ENCODE measurements at regions not wholly inside any gene's neighbourhood (a gene's known extent, or its start where the extent isn't known, plus 50 kb on each side); places are given as distances from the start of the nearest gene placed in this dataset.

DNA sequence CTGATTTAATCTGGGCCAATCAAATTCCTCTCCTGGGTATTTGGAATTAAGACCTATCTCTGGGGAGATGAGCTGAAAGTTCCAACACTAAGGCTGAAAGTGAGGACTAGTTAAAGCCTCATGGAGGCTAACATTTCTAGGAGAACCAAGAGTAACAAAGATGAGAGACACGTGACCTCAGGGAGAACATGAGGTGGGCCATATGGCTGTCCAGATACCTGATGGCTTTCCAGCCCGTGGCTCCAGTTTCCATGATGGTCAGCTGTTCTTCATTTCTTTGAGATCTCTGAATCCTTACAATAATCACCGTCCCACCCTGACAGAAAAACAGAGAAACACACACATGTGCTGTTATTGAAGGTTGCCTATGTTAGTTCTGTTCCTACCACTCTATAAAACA, 66.1 kb downstream of the LEPR start:
- Histone ChIP-seq H2AFZ (ENCODE audit: low read length, unreplicated experiment) (no peak overlapping the region), H3K36me3 (ENCODE audit: insufficient read depth, low read length) (no peaks in the 10 kb centered on the region), H3K27me3 (ENCODE audit: insufficient read depth, low read length) (no peaks in the 10 kb centered on the region), H3K4me3 (ENCODE audit: low read depth, low read length) (no peak overlapping the region), H3K79me2 (ENCODE audit: control insufficient read depth, insufficient read depth, low read length, unreplicated experiment) (no peaks in the 10 kb centered on the region), H3K4me1 (ENCODE audit: control insufficient read depth, insufficient read depth, low read length, unreplicated experiment) (no peaks in the 10 kb centered on the region), H3K27ac (ENCODE audit: low read depth, low read length) (no peak overlapping the region)

- H3K4me3 ChIP-seq (ENCODE audit: low read depth, low read length) = no peak overlapping the region
- no peak overlapping the region for H3K27ac ChIP-seq (ENCODE audit: low read depth, low read length)
- no peaks in the 10 kb centered on the region for H3K36me3 ChIP-seq (ENCODE audit: insufficient read depth, low read length)
- H2AFZ ChIP-seq (ENCODE audit: low read length, unreplicated experiment) = no peak overlapping the region
- no peaks in the 10 kb centered on the region for H3K27me3 ChIP-seq (ENCODE audit: insufficient read depth, low read length)
- H3K4me1 ChIP-seq (ENCODE audit: control insufficient read depth, insufficient read depth, low read length, unreplicated experiment) = peaks cover 9% of the 10 kb centered on the region
- no peaks in the 10 kb centered on the region for H3K79me2 ChIP-seq (ENCODE audit: control insufficient read depth, insufficient read depth, low read length, unreplicated experiment)
Observed at GRCh38 chr1:65489481-65489880, 69.0 kb downstream of the LEPR start.

- H2AFZ ChIP-seq (ENCODE audit: low read length, unreplicated experiment) = no peak overlapping the region
- H3K4me1 ChIP-seq (ENCODE audit: control insufficient read depth, insufficient read depth, low read length, unreplicated experiment) = peaks cover 13% of the 10 kb centered on the region
- no peaks in the 10 kb centered on the region for H3K27me3 ChIP-seq (ENCODE audit: insufficient read depth, low read length)
- no peaks in the 10 kb centered on the region for H3K79me2 ChIP-seq (ENCODE audit: control insufficient read depth, insufficient read depth, low read length, unreplicated experiment)
- H3K4me3 ChIP-seq (ENCODE audit: low read depth, low read length) = no peak overlapping the region
- no peaks in the 10 kb centered on the region for H3K36me3 ChIP-seq (ENCODE audit: insufficient read depth, low read length)
- H3K27ac ChIP-seq (ENCODE audit: low read depth, low read length) = no peak overlapping the region
Observed at GRCh38 chr1:65490231-65491009, 70.0 kb downstream of the LEPR start.

DNA sequence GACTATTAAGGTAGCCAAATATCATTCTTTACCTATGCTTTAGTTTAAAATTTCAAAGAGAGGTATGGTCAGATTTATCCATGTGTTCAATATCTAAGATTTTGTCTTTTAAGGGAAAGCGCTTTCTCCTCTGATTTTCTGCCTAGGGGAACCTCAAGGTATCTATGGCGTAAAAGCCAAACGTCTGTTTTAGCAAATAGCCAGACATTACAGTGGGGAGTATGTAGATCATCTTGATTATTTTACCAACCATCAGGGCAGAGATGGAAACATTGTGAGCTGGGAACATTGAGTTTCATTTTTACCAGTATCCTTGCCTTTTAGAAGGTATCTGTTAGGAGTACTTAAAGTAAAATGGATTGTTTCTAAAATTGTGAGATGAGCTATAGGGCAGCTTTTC, 71.0 kb downstream of the LEPR start:
- H3K79me2 ChIP-seq (ENCODE audit: control insufficient read depth, insufficient read depth, low read length, unreplicated experiment) = no peaks in the 10 kb centered on the region
- H3K4me3 ChIP-seq (ENCODE audit: low read depth, low read length) = no peak overlapping the region
- H3K27ac ChIP-seq (ENCODE audit: low read depth, low read length) = no peak overlapping the region
- no peaks in the 10 kb centered on the region for H3K27me3 ChIP-seq (ENCODE audit: insufficient read depth, low read length)
- no peak overlapping the region for H2AFZ ChIP-seq (ENCODE audit: low read length, unreplicated experiment)
- H3K36me3 ChIP-seq (ENCODE audit: insufficient read depth, low read length) = no peaks in the 10 kb centered on the region
- peaks cover 13% of the 10 kb centered on the region for H3K4me1 ChIP-seq (ENCODE audit: control insufficient read depth, insufficient read depth, low read length, unreplicated experiment)

DNA sequence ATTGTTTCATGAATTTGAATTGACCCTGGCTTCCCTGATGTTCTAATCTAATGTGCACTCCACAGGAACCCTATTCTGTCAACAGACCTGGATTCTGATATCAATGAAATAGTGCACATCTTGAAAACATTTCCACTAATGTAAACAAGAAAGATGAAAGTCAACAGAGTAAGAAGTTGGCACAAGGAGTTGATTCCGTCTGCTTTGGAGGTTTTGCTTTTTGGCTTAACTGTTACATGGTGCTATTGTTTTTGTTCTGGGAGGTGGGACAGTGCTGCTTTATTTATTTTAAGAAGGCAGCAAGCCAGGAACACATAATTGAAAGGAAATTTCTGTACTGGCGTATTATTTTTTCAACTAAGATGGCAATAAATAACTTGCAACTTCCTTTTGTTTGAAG, 73.3 kb downstream of the LEPR start:
- H3K36me3 ChIP-seq (ENCODE audit: insufficient read depth, low read length) = no peaks in the 10 kb centered on the region
- H3K4me1 ChIP-seq (ENCODE audit: control insufficient read depth, insufficient read depth, low read length, unreplicated experiment) = peaks cover 13% of the 10 kb centered on the region
- peak overlapping the region; percentile 13 for H2AFZ ChIP-seq (ENCODE audit: low read length, unreplicated experiment)
- H3K27me3 ChIP-seq (ENCODE audit: insufficient read depth, low read length) = no peaks in the 10 kb centered on the region
- H3K27ac ChIP-seq (ENCODE audit: low read depth, low read length) = no peak overlapping the region
- no peak overlapping the region for H3K4me3 ChIP-seq (ENCODE audit: low read depth, low read length)
- H3K79me2 ChIP-seq (ENCODE audit: control insufficient read depth, insufficient read depth, low read length, unreplicated experiment) = no peaks in the 10 kb centered on the region

GRCh38 chr1:65494671-65495070, 74.2 kb downstream of the LEPR start:
- no peaks in the 10 kb centered on the region for H3K27me3 ChIP-seq (ENCODE audit: insufficient read depth, low read length)
- peaks cover 13% of the 10 kb centered on the region for H3K4me1 ChIP-seq (ENCODE audit: control insufficient read depth, insufficient read depth, low read length, unreplicated experiment)
- no peak overlapping the region for H2AFZ ChIP-seq (ENCODE audit: low read length, unreplicated experiment)
- no peak overlapping the region for H3K4me3 ChIP-seq (ENCODE audit: low read depth, low read length)
- H3K27ac ChIP-seq (ENCODE audit: low read depth, low read length) = no peak overlapping the region
- no peaks in the 10 kb centered on the region for H3K79me2 ChIP-seq (ENCODE audit: control insufficient read depth, insufficient read depth, low read length, unreplicated experiment)
- no peaks in the 10 kb centered on the region for H3K36me3 ChIP-seq (ENCODE audit: insufficient read depth, low read length)

DNA sequence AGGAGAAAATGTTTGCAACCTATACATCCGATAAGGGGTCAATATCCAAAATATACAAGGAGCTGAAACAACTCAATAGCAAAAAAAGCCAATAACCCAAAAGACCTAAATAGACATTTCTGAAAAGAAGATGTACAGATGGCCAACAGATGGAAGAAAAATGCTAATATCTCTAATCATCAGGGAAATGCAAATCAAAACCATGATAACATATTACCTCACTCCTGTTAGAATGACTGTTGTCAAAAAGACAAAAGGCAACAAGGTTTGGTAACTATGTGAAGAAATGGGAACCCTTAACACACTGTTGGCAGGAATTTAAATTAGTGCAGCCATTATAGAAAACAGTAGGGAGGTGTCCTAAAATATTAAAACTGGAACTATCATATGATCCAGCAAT, 74.7 kb downstream of the LEPR start:
- Histone ChIP-seq H3K36me3 (ENCODE audit: insufficient read depth, low read length) (no peaks in the 10 kb centered on the region), H3K27me3 (ENCODE audit: insufficient read depth, low read length) (no peaks in the 10 kb centered on the region), H3K4me1 (ENCODE audit: control insufficient read depth, insufficient read depth, low read length, unreplicated experiment) (peaks cover 13% of the 10 kb centered on the region), H3K4me3 (ENCODE audit: low read depth, low read length) (no peak overlapping the region), H2AFZ (ENCODE audit: low read length, unreplicated experiment) (no peak overlapping the region), H3K27ac (ENCODE audit: low read depth, low read length) (no peak overlapping the region), H3K79me2 (ENCODE audit: control insufficient read depth, insufficient read depth, low read length, unreplicated experiment) (no peaks in the 10 kb centered on the region)

DNA sequence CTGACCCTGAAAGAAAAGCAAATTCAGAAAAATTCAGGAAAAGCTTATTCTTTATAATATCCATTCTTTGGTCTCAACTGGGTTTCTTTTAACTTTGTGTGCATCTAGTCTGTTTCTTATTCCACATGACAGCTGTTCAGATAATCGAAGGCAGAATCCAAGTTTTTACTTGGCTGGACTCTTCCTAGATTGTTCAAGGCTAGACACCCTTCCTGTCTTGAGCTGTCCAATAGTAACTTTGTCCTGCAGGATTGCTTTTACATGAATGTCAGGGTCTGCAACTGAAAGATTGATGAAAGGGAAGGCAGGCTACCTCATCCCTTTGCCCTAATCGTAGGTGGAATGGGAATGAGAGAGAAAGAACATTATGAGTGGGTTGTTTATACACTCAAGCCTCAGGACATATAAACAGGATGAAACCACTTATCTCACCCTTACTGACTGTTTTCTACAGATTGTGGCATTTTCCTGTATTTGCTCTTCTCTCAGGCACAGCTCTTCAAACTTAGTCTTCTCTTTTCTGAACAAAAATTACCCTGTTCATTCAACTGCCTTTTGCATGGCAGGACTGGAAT, 76.9 kb downstream of the LEPR start:
- Histone ChIP-seq H3K4me1 (ENCODE audit: control insufficient read depth, insufficient read depth, low read length, unreplicated experiment) (peaks cover 13% of the 10 kb centered on the region), H2AFZ (ENCODE audit: low read length, unreplicated experiment) (no peak overlapping the region), H3K4me3 (ENCODE audit: low read depth, low read length) (no peak overlapping the region), H3K79me2 (ENCODE audit: control insufficient read depth, insufficient read depth, low read length, unreplicated experiment) (no peaks in the 10 kb centered on the region), H3K27me3 (ENCODE audit: insufficient read depth, low read length) (no peaks in the 10 kb centered on the region), H3K27ac (ENCODE audit: low read depth, low read length) (no peak overlapping the region), H3K36me3 (ENCODE audit: insufficient read depth, low read length) (no peaks in the 10 kb centered on the region)

- Histone ChIP-seq H3K36me3 (ENCODE audit: insufficient read depth, low read length) (no peaks in the 10 kb centered on the region), H3K27ac (ENCODE audit: low read depth, low read length) (no peak overlapping the region), H3K4me1 (ENCODE audit: control insufficient read depth, insufficient read depth, low read length, unreplicated experiment) (peaks cover 7% of the 10 kb centered on the region), H3K27me3 (ENCODE audit: insufficient read depth, low read length) (no peaks in the 10 kb centered on the region), H3K79me2 (ENCODE audit: control insufficient read depth, insufficient read depth, low read length, unreplicated experiment) (no peaks in the 10 kb centered on the region), H3K4me3 (ENCODE audit: low read depth, low read length) (no peak overlapping the region), H2AFZ (ENCODE audit: low read length, unreplicated experiment) (no peak overlapping the region)
Observed at GRCh38 chr1:65503427-65503826, 83.0 kb downstream of the LEPR start.

DNA sequence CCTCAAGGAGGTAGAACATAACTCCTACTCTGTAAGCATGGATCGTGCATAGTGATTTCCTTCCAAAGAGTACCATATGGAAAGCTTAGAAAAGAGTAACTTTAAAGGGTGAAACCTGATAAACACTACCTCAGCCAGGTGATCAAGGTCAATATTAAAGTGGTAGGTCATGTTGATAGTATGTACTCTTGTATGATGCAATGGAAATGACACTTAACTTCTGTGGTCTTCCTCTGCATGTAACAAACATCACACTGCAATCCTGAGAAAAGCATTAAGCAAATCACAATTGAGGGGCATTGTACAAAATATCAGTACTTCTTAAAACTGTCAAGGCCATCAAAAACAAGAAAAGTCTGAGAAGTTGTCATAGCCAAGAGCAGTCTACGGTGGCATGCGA, 83.8 kb downstream of the LEPR start:
- Histone ChIP-seq H3K4me1 (ENCODE audit: control insufficient read depth, insufficient read depth, low read length, unreplicated experiment) (peaks cover 9% of the 10 kb centered on the region), H3K79me2 (ENCODE audit: control insufficient read depth, insufficient read depth, low read length, unreplicated experiment) (no peaks in the 10 kb centered on the region), H3K27ac (ENCODE audit: low read depth, low read length) (no peak overlapping the region), H3K36me3 (ENCODE audit: insufficient read depth, low read length) (no peaks in the 10 kb centered on the region), H2AFZ (ENCODE audit: low read length, unreplicated experiment) (no peak overlapping the region), H3K27me3 (ENCODE audit: insufficient read depth, low read length) (no peaks in the 10 kb centered on the region), H3K4me3 (ENCODE audit: low read depth, low read length) (no peak overlapping the region)

All from ACC112 (cell line).